Activated B cell treated with CpG ODN at 0.5 μM for 24 hours (primary cell): ENCODE measurements at regions not wholly inside any gene's neighbourhood (a gene's known extent, or its start where the extent isn't known, plus 50 kb on each side); places are given as distances from the start of the nearest gene placed in this dataset.

Experiments used
- ATAC-seq: fragments of 200-7000 bp; cut with Tn5 transposase; one replicate; pipeline ENCODE4 v1.10.0; 2021; ENCODE audit warnings: low read depth, mild to moderate bottlenecking, moderate library complexity
- CTCF ChIA-PET: fragments of 350-600 bp; sonication (Branson Sonifier 250); formaldehyde crosslinking; loops from one replicate; lab custom pipeline; 2021; ENCODE audit warnings: antibody characterized with exemption; lab: Charles Lee
- POLR2A ChIA-PET: fragments of 350-600 bp; sonication (Branson Sonifier 250); formaldehyde crosslinking; loops from one replicate; lab custom pipeline; 2021; ENCODE audit warnings: antibody characterized with exemption; lab: Charles Lee
- DNase-seq: peaks from one replicate; pipeline ENCODE4 v3.0.0; 2022
- H3K27ac Mint-ChIP-seq: one replicate; pipeline ENCODE4 v1.8.0; 2020; ENCODE audit warnings: mixed read lengths
- H3K27me3 Mint-ChIP-seq: one replicate; pipeline ENCODE4 v1.8.0; 2021; ENCODE audit warnings: mixed read lengths
- H3K36me3 Mint-ChIP-seq: one replicate; pipeline ENCODE4 v1.8.0; 2021; ENCODE audit warnings: low read depth, mixed read lengths
- H3K4me1 Mint-ChIP-seq: one replicate; pipeline ENCODE4 v1.8.0; 2021; ENCODE audit warnings: mixed read lengths
- H3K4me3 Mint-ChIP-seq: one replicate; pipeline ENCODE4 v1.8.0; 2020; ENCODE audit warnings: mild to moderate bottlenecking, mixed read lengths
- H3K9me3 Mint-ChIP-seq: one replicate; pipeline ENCODE4 v1.8.0; 2020; ENCODE audit warnings: mixed read lengths
- CTCF ChIP-seq: fragments of 200-600 bp; IDR thresholded peaks from one replicate; pipeline ENCODE4 v1.8.0; 2022; ENCODE audit warnings: antibody characterized with exemption, mild to moderate bottlenecking
- intact Hi-C: fragments of 100-400 bp; cut with micrococcal nuclease; formaldehyde crosslinking; loops from one replicate; pipeline ENCODE4 v1.15.1; 2024

GRCh38 chr13:87536899-87537298 lies 134.3 kb upstream of the SLITRK5 start:
- intact Hi-C loops = no loop called here
- Mint-ChIP-seq H3K9me3 (peaks cover 5% of the 10 kb centered on the region), H3K4me3 (no peak overlapping the region), H3K4me1 (no peaks in the 10 kb centered on the region), H3K36me3 (no peaks in the 10 kb centered on the region), H3K27ac (no peak overlapping the region), H3K27me3 (no peaks in the 10 kb centered on the region)
- DNase-seq (no peak), ATAC-seq (no peak)
- TF ChIP-seq CTCF = no peak
- CTCF ChIA-PET = no interaction called here
- POLR2A ChIA-PET = no interaction called here

- H3K4me3 Mint-ChIP-seq = no peak overlapping the region
Observed at GRCh38 chr13:87537951-87538350, 133.2 kb upstream of the SLITRK5 start.

GRCh38 chr13:87538366-87539052 lies 132.7 kb upstream of the SLITRK5 start:
- ATAC-seq = no peak
- H3K4me1 Mint-ChIP-seq = no peaks in the 10 kb centered on the region
- POLR2A ChIA-PET = no interaction called here
- no peak overlapping the region for H3K27ac Mint-ChIP-seq
- H3K36me3 Mint-ChIP-seq = no peaks in the 10 kb centered on the region
- no peak overlapping the region for H3K4me3 Mint-ChIP-seq
- intact Hi-C loops = no loop called here
- CTCF ChIA-PET = no interaction called here
- H3K27me3 Mint-ChIP-seq = no peaks in the 10 kb centered on the region
- DNase-seq = no peak
- no peak for TF ChIP-seq CTCF
- H3K9me3 Mint-ChIP-seq = peaks cover 4% of the 10 kb centered on the region

More at GRCh38 chr13:87537951-87538350, 133.2 kb upstream of the SLITRK5 start:
- intact Hi-C loops = no loop called here
- Mint-ChIP-seq H3K27me3 (no peaks in the 10 kb centered on the region), H3K9me3 (peaks cover 5% of the 10 kb centered on the region), H3K36me3 (no peaks in the 10 kb centered on the region), H3K27ac (no peak overlapping the region), H3K4me1 (no peaks in the 10 kb centered on the region)
- CTCF ChIA-PET = no interaction called here
- no peak for TF ChIP-seq CTCF
- POLR2A ChIA-PET = no interaction called here
- DNase-seq (no peak), ATAC-seq (no peak)

- Mint-ChIP-seq H3K4me1 (no peaks in the 10 kb centered on the region), H3K27ac (no peak overlapping the region), H3K36me3 (no peaks in the 10 kb centered on the region), H3K4me3 (no peak overlapping the region), H3K9me3 (no peaks in the 10 kb centered on the region), H3K27me3 (no peaks in the 10 kb centered on the region)
- no peak for TF ChIP-seq CTCF
- ATAC-seq (no peak), DNase-seq (no peak)
- intact Hi-C loops = no loop called here
- CTCF ChIA-PET = no interaction called here
- POLR2A ChIA-PET = no interaction called here
Observed at GRCh38 chr13:87553142-87553541, 118.0 kb upstream of the SLITRK5 start.

GRCh38 chr13:87554045-87554444 lies 117.1 kb upstream of the SLITRK5 start:
- Mint-ChIP-seq H3K36me3 (no peaks in the 10 kb centered on the region), H3K4me1 (no peaks in the 10 kb centered on the region), H3K27me3 (no peaks in the 10 kb centered on the region), H3K27ac (no peak overlapping the region), H3K4me3 (no peak overlapping the region), H3K9me3 (peaks cover 3% of the 10 kb centered on the region)
- DNase-seq (no peak), ATAC-seq (no peak)
- POLR2A ChIA-PET = no interaction called here
- TF ChIP-seq CTCF = no peak
- intact Hi-C loops = no loop called here
- CTCF ChIA-PET = no interaction called here
